ENCODE measurements at regions not wholly inside any gene's neighbourhood (a gene's known extent, or its start where the extent isn't known, plus 50 kb on each side); places are given as distances from the start of the nearest gene placed in this dataset.
A peak's percentile ranks its signal among the peaks of the same experiment; 100 is the strongest.
"Not testable (repeated sequence)": the region's sequence is repeated elsewhere in the genome, so short reads cannot be mapped to it uniquely, and the experiment has no call there.

GRCh38 chr3:177385831-177386301 is 188.6 kb upstream of the TBL1XR1 start:
- DNase-seq (ENCODE audit: low read depth in 2 of 2), result no peak

- no peak for DNase-seq (ENCODE audit: low read depth in 2 of 2)
These were observed 190.9 kb upstream of the TBL1XR1 start for GRCh38 chr3:177388209-177388608.

GRCh38 chr3:177394231-177395024 is 197.1 kb upstream of the TBL1XR1 start:
- not testable (repeated sequence) for DNase-seq (ENCODE audit: low read depth in 2 of 2)

- DNase-seq (ENCODE audit: low read depth in 2 of 2), result no peak
These were observed 199.5 kb upstream of the TBL1XR1 start for GRCh38 chr3:177396733-177397132.

GRCh38 chr3:177401375-177401774 is 204.1 kb upstream of the TBL1XR1 start:
- no peak for DNase-seq (ENCODE audit: low read depth in 2 of 2)

- no peak for DNase-seq (ENCODE audit: low read depth in 2 of 2)
These were observed 205.3 kb upstream of the TBL1XR1 start for GRCh38 chr3:177402533-177402932.

GRCh38 chr3:177405191-177405672 is 207.9 kb upstream of the TBL1XR1 start:
- DNase-seq (ENCODE audit: low read depth in 2 of 2), result no peak

GRCh38 chr3:177410730-177411129 is 213.4 kb upstream of the TBL1XR1 start:
- no peak for DNase-seq (ENCODE audit: low read depth in 2 of 2)

- DNase-seq (ENCODE audit: low read depth in 2 of 2), result no peak
These were observed 213.9 kb upstream of the TBL1XR1 start for GRCh38 chr3:177411201-177411600.

GRCh38 chr3:177412677-177413170 is 215.4 kb upstream of the TBL1XR1 start:
- not testable (repeated sequence) for DNase-seq (ENCODE audit: low read depth in 2 of 2)

GRCh38 chr3:177414093-177414492 is 216.8 kb upstream of the TBL1XR1 start:
- DNase-seq (ENCODE audit: low read depth in 2 of 2), result no peak

GRCh38 chr3:177418787-177419186 is 221.5 kb upstream of the TBL1XR1 start:
- DNase-seq (ENCODE audit: low read depth in 2 of 2), result no peak

GRCh38 chr3:177419904-177420601 is 222.8 kb upstream of the TBL1XR1 start:
- no peak for DNase-seq (ENCODE audit: low read depth in 2 of 2)

- no peak for DNase-seq (ENCODE audit: low read depth in 2 of 2)
These were observed 223.6 kb upstream of the TBL1XR1 start for GRCh38 chr3:177420651-177421480.

GRCh38 chr3:177421481-177421785 is 224.2 kb upstream of the TBL1XR1 start:
- no peak for DNase-seq (ENCODE audit: low read depth in 2 of 2)

GRCh38 chr3:177424521-177424920 is 227.2 kb upstream of the TBL1XR1 start:
- DNase-seq (ENCODE audit: low read depth in 2 of 2), result no peak

- no peak for DNase-seq (ENCODE audit: low read depth in 2 of 2)
These were observed 227.8 kb upstream of the TBL1XR1 start for GRCh38 chr3:177425042-177425441.

- no peak for DNase-seq (ENCODE audit: low read depth in 2 of 2)
These were observed 229.0 kb upstream of the TBL1XR1 start for GRCh38 chr3:177426106-177426877.

GRCh38 chr3:177426878-177427495 is 229.7 kb upstream of the TBL1XR1 start:
- peak; percentile 37 to 44 for DNase-seq (ENCODE audit: low read depth in 2 of 2)

- no peak for DNase-seq (ENCODE audit: low read depth in 2 of 2)
These were observed 230.3 kb upstream of the TBL1XR1 start for GRCh38 chr3:177427540-177427939.

- DNase-seq (ENCODE audit: low read depth in 2 of 2), result no peak
These were observed 231.8 kb upstream of the TBL1XR1 start for GRCh38 chr3:177429079-177429478.

Measured in stimulated activated CD4-positive, alpha-beta T cell treated with anti-CD3 and anti-CD28 coated beads, Interleukin-12 subunit alpha, Interleukin-12 subunit beta, amount 100 ng/mL, for 24 hours (primary cell).